ENCODE measurements at regions not wholly inside any gene's neighbourhood (a gene's known extent, or its start where the extent isn't known, plus 50 kb on each side); places are given as distances from the start of the nearest gene placed in this dataset.

DNA sequence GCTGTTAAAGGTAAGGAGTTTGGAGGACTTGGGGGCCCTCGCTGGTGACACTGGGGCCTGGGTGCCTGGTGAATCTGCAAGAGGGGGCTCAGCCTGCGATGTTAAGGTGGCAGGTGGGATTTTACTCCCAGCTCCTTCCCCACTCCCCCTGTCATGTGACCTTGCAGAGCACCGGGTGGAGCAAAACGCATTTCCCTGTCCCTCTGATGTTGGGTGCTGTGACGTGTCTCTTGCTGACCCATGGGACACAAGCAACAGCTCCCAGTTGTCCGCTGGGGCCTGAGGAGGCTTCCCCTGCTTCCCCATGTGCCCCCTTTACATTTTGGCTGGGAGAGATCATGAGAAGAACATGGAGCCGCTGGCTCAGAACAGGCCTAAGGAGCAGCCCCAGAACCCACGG lies 319.0 kb downstream of the MATN1 start:
- no CpG with 5 or more reads among the region's 8 CpGs for WGBS (ENCODE audit: insufficient coverage)
- Histone ChIP-seq H3K36me3 (ENCODE audit: control insufficient read depth, insufficient read depth, low read length) (no peaks in the 10 kb centered on the region), H3K4me3 (ENCODE audit: low read length) (no peak overlapping the region), H3K27me3 (ENCODE audit: control insufficient read depth, insufficient read depth, low read length) (peaks cover 12% of the 10 kb centered on the region), H3K27ac (ENCODE audit: low read length) (no peak overlapping the region), H3K9me3 (replicated peaks; ENCODE audit: control insufficient read depth, low read depth, low read length) (no peaks in the 10 kb centered on the region), H3K4me1 (ENCODE audit: control insufficient read depth, insufficient read depth, low read length) (no peaks in the 10 kb centered on the region)
- DNase-seq, result no peak

DNA sequence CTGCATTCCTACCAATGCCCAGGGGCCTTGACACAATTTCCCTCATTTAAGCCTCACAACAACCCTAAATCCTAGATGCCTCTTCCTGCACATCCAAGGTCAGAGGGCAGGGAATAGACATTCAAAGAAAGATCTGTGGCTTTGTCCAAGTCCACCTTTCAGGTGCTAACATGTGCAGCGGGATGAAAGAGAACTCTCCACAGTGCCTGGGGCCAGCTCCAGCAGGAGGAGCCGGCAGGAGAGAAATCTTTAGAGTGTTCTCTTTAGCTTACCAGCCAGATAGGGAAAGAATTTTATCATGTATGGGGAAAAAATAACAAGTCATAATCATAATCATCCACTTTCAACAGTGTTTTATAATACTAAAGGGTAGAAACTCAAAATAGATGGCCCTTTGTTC lies 319.7 kb downstream of the MATN1 start:
- Histone ChIP-seq H3K9me3 (replicated peaks; ENCODE audit: control insufficient read depth, low read depth, low read length) (no peaks in the 10 kb centered on the region), H3K27me3 (ENCODE audit: control insufficient read depth, insufficient read depth, low read length) (peaks cover 12% of the 10 kb centered on the region), H3K4me3 (ENCODE audit: low read length) (no peak overlapping the region), H3K4me1 (ENCODE audit: control insufficient read depth, insufficient read depth, low read length) (no peaks in the 10 kb centered on the region), H3K27ac (ENCODE audit: low read length) (no peak overlapping the region), H3K36me3 (ENCODE audit: control insufficient read depth, insufficient read depth, low read length) (no peaks in the 10 kb centered on the region)
- 33% methylated on average over 1 of the region's 2 CpGs for WGBS (ENCODE audit: insufficient coverage)
- no peak for DNase-seq

- H3K27ac ChIP-seq (ENCODE audit: low read length), result no peak overlapping the region
- WGBS (ENCODE audit: insufficient coverage), result 77% methylated on average over 8 of the region's 10 CpGs
- peaks cover 10% of the 10 kb centered on the region for H3K27me3 ChIP-seq (ENCODE audit: control insufficient read depth, insufficient read depth, low read length)
- DNase-seq, result no peak
- no peaks in the 10 kb centered on the region for H3K4me1 ChIP-seq (ENCODE audit: control insufficient read depth, insufficient read depth, low read length)
- no peaks in the 10 kb centered on the region for H3K36me3 ChIP-seq (ENCODE audit: control insufficient read depth, insufficient read depth, low read length)
- H3K9me3 ChIP-seq (replicated peaks; ENCODE audit: control insufficient read depth, low read depth, low read length), result no peaks in the 10 kb centered on the region
- H3K4me3 ChIP-seq (ENCODE audit: low read length), result no peak overlapping the region
Measured at GRCh38 chr1:30403061-30403645, 320.2 kb downstream of the MATN1 start.

DNA sequence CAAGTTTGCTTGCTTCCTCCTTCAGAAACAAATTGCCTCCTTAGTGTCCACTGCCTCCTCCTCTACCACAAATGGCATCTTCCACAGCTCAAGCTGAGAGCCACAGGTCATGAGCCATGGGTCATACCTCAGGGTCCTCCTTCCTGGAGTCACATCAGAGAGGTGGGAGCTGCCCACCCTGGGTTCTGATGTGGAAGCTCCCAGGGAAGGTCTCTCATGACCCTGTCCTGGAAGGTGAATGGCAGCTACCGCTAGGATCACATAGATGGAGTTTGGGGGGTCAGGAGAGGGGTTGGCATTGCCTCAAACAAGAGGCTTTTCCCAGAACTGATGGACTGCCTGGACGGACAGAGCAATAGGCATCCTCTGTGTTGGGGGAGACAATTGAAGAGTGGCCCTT lies 321.4 kb downstream of the MATN1 start:
- WGBS (ENCODE audit: insufficient coverage), result 86% methylated on average over 2 of the region's 2 CpGs

DNA sequence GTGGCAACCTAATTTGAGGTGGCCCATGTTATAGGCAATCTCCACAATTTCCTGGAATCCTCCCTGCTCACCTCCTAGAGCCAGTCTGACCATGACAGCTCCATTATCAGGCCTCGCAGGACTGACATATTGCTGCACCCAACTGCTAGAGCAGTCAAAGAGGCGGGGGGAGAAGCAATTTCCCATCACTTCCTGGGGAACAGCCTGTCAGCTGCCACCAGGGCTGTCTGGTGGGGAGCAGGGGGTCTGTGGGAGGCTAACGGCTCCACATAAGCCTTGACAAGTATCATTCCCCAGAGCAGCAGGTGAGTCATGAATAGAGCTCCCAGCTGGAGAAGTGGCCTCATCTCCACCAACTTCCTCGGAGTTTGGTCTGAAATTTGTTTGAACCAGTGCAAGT lies 322.9 kb downstream of the MATN1 start:
- no peak overlapping the region for H3K4me3 ChIP-seq (ENCODE audit: low read length)
- DNase-seq, result no peak
- H3K27me3 ChIP-seq (ENCODE audit: control insufficient read depth, insufficient read depth, low read length), result peaks cover 8% of the 10 kb centered on the region
- H3K27ac ChIP-seq (ENCODE audit: low read length), result no peak overlapping the region
- H3K36me3 ChIP-seq (ENCODE audit: control insufficient read depth, insufficient read depth, low read length), result no peaks in the 10 kb centered on the region
- H3K4me1 ChIP-seq (ENCODE audit: control insufficient read depth, insufficient read depth, low read length), result no peaks in the 10 kb centered on the region
- no CpG with 5 or more reads among the region's 4 CpGs for WGBS (ENCODE audit: insufficient coverage)
- no peaks in the 10 kb centered on the region for H3K9me3 ChIP-seq (replicated peaks; ENCODE audit: control insufficient read depth, low read depth, low read length)

More for the DNA sequence above, 321.4 kb downstream of the MATN1 start:
- Histone ChIP-seq H3K4me1 (ENCODE audit: control insufficient read depth, insufficient read depth, low read length) (no peaks in the 10 kb centered on the region), H3K27ac (ENCODE audit: low read length) (no peak overlapping the region), H3K4me3 (ENCODE audit: low read length) (no peak overlapping the region), H3K36me3 (ENCODE audit: control insufficient read depth, insufficient read depth, low read length) (no peaks in the 10 kb centered on the region), H3K27me3 (ENCODE audit: control insufficient read depth, insufficient read depth, low read length) (peaks cover 9% of the 10 kb centered on the region), H3K9me3 (replicated peaks; ENCODE audit: control insufficient read depth, low read depth, low read length) (no peaks in the 10 kb centered on the region)
- DNase-seq, result no peak

GRCh38 chr1:30399026-30399425 lies 324.4 kb downstream of the MATN1 start:
- 81% methylated on average over 5 of the region's 7 CpGs for WGBS (ENCODE audit: insufficient coverage)
- no peak overlapping the region for H3K27ac ChIP-seq (ENCODE audit: low read length)
- H3K4me1 ChIP-seq (ENCODE audit: control insufficient read depth, insufficient read depth, low read length), result no peaks in the 10 kb centered on the region
- H3K4me3 ChIP-seq (ENCODE audit: low read length), result no peak overlapping the region
- peaks cover 4% of the 10 kb centered on the region for H3K27me3 ChIP-seq (ENCODE audit: control insufficient read depth, insufficient read depth, low read length)
- H3K9me3 ChIP-seq (replicated peaks; ENCODE audit: control insufficient read depth, low read depth, low read length), result no peaks in the 10 kb centered on the region
- DNase-seq, result no peak
- H3K36me3 ChIP-seq (ENCODE audit: control insufficient read depth, insufficient read depth, low read length), result no peaks in the 10 kb centered on the region

DNA sequence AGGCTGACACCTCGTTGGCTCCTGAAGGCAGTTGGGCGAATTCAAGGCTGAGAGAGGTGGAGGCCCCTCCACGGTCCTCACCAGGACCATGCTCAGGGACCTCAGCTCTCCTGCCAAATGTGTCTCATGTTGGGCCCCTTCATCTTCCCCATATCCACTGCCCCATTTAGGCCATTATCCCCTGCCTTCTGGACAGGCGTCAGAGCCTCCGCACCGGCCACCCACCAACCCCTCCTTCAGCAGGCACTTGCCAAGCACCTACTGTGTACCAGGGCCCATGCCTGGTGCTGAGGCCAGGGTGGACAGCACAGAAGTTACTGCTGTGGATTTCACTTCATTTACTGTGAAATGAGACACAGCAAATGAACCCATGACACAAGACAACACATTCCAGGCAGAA lies 325.8 kb downstream of the MATN1 start:
- Histone ChIP-seq H3K9me3 (replicated peaks; ENCODE audit: control insufficient read depth, low read depth, low read length) (no peaks in the 10 kb centered on the region), H3K27ac (ENCODE audit: low read length) (no peak overlapping the region), H3K4me1 (ENCODE audit: control insufficient read depth, insufficient read depth, low read length) (no peaks in the 10 kb centered on the region), H3K36me3 (ENCODE audit: control insufficient read depth, insufficient read depth, low read length) (no peaks in the 10 kb centered on the region), H3K4me3 (ENCODE audit: low read length) (no peak overlapping the region), H3K27me3 (ENCODE audit: control insufficient read depth, insufficient read depth, low read length) (peaks cover 2% of the 10 kb centered on the region)
- DNase-seq, result no peak
- 82% methylated on average over 4 of the region's 6 CpGs for WGBS (ENCODE audit: insufficient coverage)

- H3K4me1 ChIP-seq (ENCODE audit: control insufficient read depth, insufficient read depth, low read length), result no peaks in the 10 kb centered on the region
- no CpG with 5 or more reads among the region's 2 CpGs for WGBS (ENCODE audit: insufficient coverage)
- no peaks in the 10 kb centered on the region for H3K36me3 ChIP-seq (ENCODE audit: control insufficient read depth, insufficient read depth, low read length)
- H3K27ac ChIP-seq (ENCODE audit: low read length), result no peak overlapping the region
- H3K4me3 ChIP-seq (ENCODE audit: low read length), result no peak overlapping the region
- H3K9me3 ChIP-seq (replicated peaks; ENCODE audit: control insufficient read depth, low read depth, low read length), result no peaks in the 10 kb centered on the region
- peaks cover 2% of the 10 kb centered on the region for H3K27me3 ChIP-seq (ENCODE audit: control insufficient read depth, insufficient read depth, low read length)
- no peak for DNase-seq
Measured at GRCh38 chr1:30395631-30396030, 327.8 kb downstream of the MATN1 start.

- H3K9me3 ChIP-seq (replicated peaks; ENCODE audit: control insufficient read depth, low read depth, low read length), result no peaks in the 10 kb centered on the region
- peaks cover 9% of the 10 kb centered on the region for H3K27me3 ChIP-seq (ENCODE audit: control insufficient read depth, insufficient read depth, low read length)
- H3K36me3 ChIP-seq (ENCODE audit: control insufficient read depth, insufficient read depth, low read length), result no peaks in the 10 kb centered on the region
- 68% methylated on average over 2 of the region's 4 CpGs for WGBS (ENCODE audit: insufficient coverage)
- no peaks in the 10 kb centered on the region for H3K4me1 ChIP-seq (ENCODE audit: control insufficient read depth, insufficient read depth, low read length)
- DNase-seq, result no peak
- H3K27ac ChIP-seq (ENCODE audit: low read length), result no peak overlapping the region
- H3K4me3 ChIP-seq (ENCODE audit: low read length), result no peak overlapping the region
Measured at GRCh38 chr1:30388386-30388785, 335.0 kb downstream of the MATN1 start.

DNA sequence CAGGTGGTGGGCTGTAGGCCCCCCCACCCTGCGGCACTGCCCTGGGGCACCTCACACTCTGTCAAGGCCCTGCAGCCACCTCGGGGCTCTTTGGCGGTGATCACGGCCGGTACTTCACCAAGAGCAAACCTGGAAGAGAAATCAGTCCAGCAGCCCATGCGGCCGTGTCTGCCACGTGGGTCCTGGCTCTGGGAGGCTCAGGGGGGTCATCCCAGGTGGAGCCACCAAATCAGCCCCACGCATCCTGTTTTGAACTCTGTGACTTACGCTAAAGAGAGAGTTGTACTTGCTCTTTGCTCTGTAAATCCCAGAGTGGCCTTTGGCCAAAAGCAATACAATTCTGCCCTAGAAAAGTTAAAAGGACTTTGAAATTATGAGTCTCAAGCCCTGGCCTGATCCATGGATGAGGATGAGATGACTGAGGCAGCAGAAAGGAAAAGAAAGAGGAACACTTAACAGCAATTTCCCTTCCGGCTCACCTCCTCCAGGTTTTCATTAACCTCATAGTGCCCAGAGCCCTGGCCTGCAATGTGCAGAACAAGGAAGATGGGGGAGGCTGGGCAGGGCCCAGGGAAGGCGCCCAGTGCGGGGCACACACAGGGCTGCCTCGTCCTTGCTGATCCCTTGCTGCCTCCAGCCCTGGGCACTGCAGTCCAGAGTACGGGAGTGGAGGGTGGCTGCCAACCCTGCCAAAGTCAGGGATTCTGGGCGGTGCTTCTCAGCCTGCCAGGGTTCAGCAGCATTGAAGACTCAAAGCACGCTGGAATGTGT lies 337.0 kb downstream of the MATN1 start:
- Histone ChIP-seq H3K9me3 (replicated peaks; ENCODE audit: control insufficient read depth, low read depth, low read length) (no peaks in the 10 kb centered on the region), H3K4me3 (ENCODE audit: low read length) (no peak overlapping the region), H3K36me3 (ENCODE audit: control insufficient read depth, insufficient read depth, low read length) (no peaks in the 10 kb centered on the region), H3K27me3 (ENCODE audit: control insufficient read depth, insufficient read depth, low read length) (peaks cover 14% of the 10 kb centered on the region), H3K4me1 (ENCODE audit: control insufficient read depth, insufficient read depth, low read length) (no peaks in the 10 kb centered on the region), H3K27ac (ENCODE audit: low read length) (no peak overlapping the region)
- WGBS (ENCODE audit: insufficient coverage), result 67% methylated on average over 12 of the region's 17 CpGs
- no peak for DNase-seq
